ENCODE measurements at regions not wholly inside any gene's neighbourhood (a gene's known extent, or its start where the extent isn't known, plus 50 kb on each side); places are given as distances from the start of the nearest gene placed in this dataset.

GRCh38 chr22:44419429-44419828 is 78.6 kb downstream of the RTL6 start:
- Mint-ChIP-seq H3K36me3 (ENCODE audit: low read depth) (peaks cover 4% of the 10 kb centered on the region), H3K27ac (ENCODE audit: unreplicated experiment) (no peak overlapping the region), H3K9me3 (peaks cover 11% of the 10 kb centered on the region), H3K4me1 (no peaks in the 10 kb centered on the region), H3K4me3 (no peak overlapping the region), H3K27me3 (ENCODE audit: low read depth) (peaks cover 10% of the 10 kb centered on the region)
- DNase-seq (ENCODE audit: low read depth, low spot score): no peak
- TF ChIP-seq CTCF (conservative IDR thresholded peaks at IDR 0.05): no peak

- no peak overlapping the region for H3K27ac Mint-ChIP-seq (ENCODE audit: unreplicated experiment)
- H3K4me3 Mint-ChIP-seq: no peak overlapping the region
- no peaks in the 10 kb centered on the region for H3K36me3 Mint-ChIP-seq (ENCODE audit: low read depth)
- H3K4me1 Mint-ChIP-seq: peaks cover 10% of the 10 kb centered on the region
- DNase-seq (ENCODE audit: low read depth, low spot score): no peak
- no peaks in the 10 kb centered on the region for H3K9me3 Mint-ChIP-seq
- no peak for TF ChIP-seq CTCF (conservative IDR thresholded peaks at IDR 0.05)
- peaks cover 2% of the 10 kb centered on the region for H3K27me3 Mint-ChIP-seq (ENCODE audit: low read depth)
Measured at GRCh38 chr22:44413211-44413610, 84.8 kb downstream of the RTL6 start.

GRCh38 chr22:44412136-44412731 is 85.8 kb downstream of the RTL6 start:
- DNase-seq (ENCODE audit: low read depth, low spot score): no peak
- Mint-ChIP-seq H3K27me3 (ENCODE audit: low read depth) (no peaks in the 10 kb centered on the region), H3K4me1 (peaks cover 10% of the 10 kb centered on the region), H3K36me3 (ENCODE audit: low read depth) (no peaks in the 10 kb centered on the region), H3K9me3 (no peaks in the 10 kb centered on the region), H3K27ac (ENCODE audit: unreplicated experiment) (peak overlapping the region; percentile 83), H3K4me3 (no peak overlapping the region)
- TF ChIP-seq CTCF (conservative IDR thresholded peaks at IDR 0.05): no peak

- H3K27me3 Mint-ChIP-seq (ENCODE audit: low read depth): no peaks in the 10 kb centered on the region
- H3K27ac Mint-ChIP-seq (ENCODE audit: unreplicated experiment): peak overlapping the region; percentile 83
- H3K36me3 Mint-ChIP-seq (ENCODE audit: low read depth): no peaks in the 10 kb centered on the region
- DNase-seq (ENCODE audit: low read depth, low spot score): no peak
- no peak overlapping the region for H3K4me3 Mint-ChIP-seq
- TF ChIP-seq CTCF (conservative IDR thresholded peaks at IDR 0.05): no peak
- H3K9me3 Mint-ChIP-seq: no peaks in the 10 kb centered on the region
- H3K4me1 Mint-ChIP-seq: peaks cover 10% of the 10 kb centered on the region
Measured at GRCh38 chr22:44411226-44412135, 86.6 kb downstream of the RTL6 start.

GRCh38 chr22:44410451-44410991 is 87.5 kb downstream of the RTL6 start:
- Mint-ChIP-seq H3K4me1 (peaks cover 10% of the 10 kb centered on the region), H3K36me3 (ENCODE audit: low read depth) (no peaks in the 10 kb centered on the region), H3K27ac (ENCODE audit: unreplicated experiment) (no peak overlapping the region), H3K27me3 (ENCODE audit: low read depth) (no peaks in the 10 kb centered on the region), H3K4me3 (no peak overlapping the region), H3K9me3 (no peaks in the 10 kb centered on the region)
- DNase-seq (ENCODE audit: low read depth, low spot score): no peak
- TF ChIP-seq CTCF (conservative IDR thresholded peaks at IDR 0.05): no peak

Measured in neural crest cell (in vitro differentiated cells).